RCC 7860 (cell line): ENCODE measurements at regions not wholly inside any gene's neighbourhood (a gene's known extent, or its start where the extent isn't known, plus 50 kb on each side); places are given as distances from the start of the nearest gene placed in this dataset.

ENCODE experiments used
- DNase-seq: peaks from one replicate; pipeline ENCODE4 v3.0.0-alpha.2; 2015; ENCODE audit warnings: low spot score
- FAIRE-seq: peaks from 2 replicates; lab custom pipeline; 2012; peaks lifted over from hg19 to GRCh38; lab: Jason Lieb, UNC

- no peak for DNase-seq
- no peak for FAIRE-seq
Measured at GRCh38 chr15:31801152-31801551, 229.2 kb upstream of the CHRNA7 start.

DNA sequence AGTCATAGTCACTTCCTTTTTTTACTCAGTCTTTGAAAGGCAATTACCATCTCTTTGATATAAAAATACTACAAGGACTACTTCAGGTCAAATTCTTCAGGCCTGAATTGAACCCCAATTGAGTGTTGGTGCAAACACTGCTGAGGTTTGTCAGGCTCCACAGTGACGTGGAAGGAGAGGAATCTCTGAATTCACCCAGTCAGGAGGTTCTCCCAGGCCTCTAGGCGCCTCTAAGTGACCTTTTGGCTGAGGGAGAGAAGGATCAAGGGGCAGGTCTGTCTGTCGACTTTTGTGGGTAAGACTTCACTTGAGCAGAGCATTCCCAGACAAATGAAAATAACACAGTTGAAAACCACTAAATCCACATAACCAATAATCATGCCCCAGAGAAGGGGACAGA lies 227.6 kb upstream of the CHRNA7 start:
- DNase-seq, result peak; percentile 18
- no peak for FAIRE-seq

- no peak for FAIRE-seq
- no peak for DNase-seq
Measured at GRCh38 chr15:31803388-31803884, 226.9 kb upstream of the CHRNA7 start.

DNA sequence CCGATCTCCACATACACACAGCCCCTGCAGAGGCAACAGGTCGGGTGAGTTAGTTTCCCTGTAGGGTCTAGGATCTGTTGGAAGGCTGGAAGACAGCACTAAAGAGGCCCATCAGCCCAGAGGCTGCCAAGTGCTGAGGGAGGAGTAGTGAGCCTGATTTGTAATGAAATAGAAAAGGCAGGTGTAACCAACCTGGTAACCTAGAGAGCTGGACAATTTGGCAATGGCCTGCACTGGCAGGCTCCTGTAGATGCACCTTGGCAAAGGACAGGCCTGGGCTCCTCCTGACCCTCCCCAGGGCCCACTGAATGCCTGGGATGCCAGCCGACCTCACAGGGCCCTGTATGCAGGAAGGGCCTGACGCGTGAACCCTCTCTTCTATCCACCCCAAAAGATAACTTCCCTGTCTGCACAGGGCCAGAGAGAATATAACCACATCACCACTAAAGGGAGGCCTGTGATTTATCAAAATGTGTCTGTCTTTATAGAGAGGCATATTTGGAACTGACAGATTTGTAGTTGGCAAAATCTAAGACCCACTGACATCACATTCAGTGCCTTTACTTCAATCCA lies 225.1 kb upstream of the CHRNA7 start:
- DNase-seq (no peak), FAIRE-seq (no peak)

DNA sequence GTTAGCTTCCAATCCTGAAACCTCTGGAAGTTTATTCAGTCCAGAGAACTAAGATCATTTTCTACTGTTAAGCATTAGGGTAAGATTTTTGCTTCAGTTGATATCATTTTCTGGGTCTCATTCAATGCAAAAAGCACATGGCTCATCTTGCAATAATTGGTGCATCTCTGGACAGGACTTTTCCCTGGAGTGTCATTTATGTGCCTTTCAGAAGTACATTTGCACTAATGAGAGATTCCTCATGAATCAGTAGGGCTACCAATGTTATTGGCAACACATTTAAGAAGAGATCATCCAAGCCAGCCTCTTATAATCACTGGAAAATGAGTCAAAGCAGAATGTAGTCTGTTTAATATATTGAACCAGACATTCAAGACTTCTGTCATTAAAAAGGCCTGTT lies 224.2 kb upstream of the CHRNA7 start:
- DNase-seq (no peak), FAIRE-seq (no peak)

- FAIRE-seq (no peak), DNase-seq (no peak)
Measured at GRCh38 chr15:31811641-31812040, 218.7 kb upstream of the CHRNA7 start.

DNA sequence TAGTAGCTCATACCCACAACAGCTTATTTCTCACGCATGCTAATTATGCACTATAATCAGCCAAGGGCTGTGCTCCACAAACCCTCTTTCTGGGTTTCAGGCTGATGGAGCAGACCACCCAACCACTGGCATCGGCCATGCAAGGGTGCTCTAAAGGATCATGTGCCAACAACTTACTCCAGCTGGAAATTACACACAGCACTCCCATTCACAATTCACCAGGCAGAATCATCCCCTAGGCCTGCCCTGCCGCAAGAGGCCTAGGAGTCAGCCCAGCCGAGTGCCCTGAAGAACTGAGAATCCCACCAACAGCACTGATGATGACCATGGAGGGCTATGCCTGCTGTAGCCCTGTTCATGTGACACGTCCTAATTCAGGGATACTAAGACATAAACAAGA lies 216.2 kb upstream of the CHRNA7 start:
- DNase-seq (no peak), FAIRE-seq (no peak)

DNA sequence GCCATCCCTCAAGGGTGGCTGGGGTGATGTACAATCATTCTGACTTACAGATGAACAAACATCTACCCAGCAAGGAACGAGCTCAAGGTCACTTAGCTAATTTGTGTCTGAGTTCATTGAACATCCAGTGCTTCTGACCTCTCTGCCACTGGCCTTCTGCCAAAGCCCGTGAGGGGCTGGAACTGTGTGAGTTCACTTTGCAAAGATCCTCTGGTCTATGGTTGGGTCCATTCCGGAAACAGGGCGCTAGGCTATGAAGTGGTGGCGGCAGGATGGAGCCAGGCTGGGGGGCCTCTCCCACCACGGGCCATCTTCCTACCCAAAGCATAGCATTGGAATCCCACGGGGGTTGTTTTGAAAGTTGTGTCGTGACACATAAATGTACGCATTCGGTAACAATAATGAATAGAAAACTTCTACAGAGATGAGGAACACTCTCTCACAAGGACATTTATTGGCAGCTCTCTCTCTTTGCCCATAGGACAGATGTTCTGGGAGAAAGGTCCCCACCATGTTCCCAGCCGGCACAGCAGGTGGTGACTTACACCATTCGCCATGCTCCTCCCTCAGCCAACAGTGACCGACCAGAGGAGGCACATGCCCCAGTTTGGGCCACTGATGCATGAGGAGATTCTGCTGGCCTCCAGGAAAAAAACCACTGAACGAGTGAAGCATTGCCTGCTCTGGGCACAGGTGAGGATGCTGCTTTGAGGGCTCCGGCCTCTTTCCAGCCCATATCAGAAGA lies 214.7 kb upstream of the CHRNA7 start:
- no peak for FAIRE-seq
- no peak for DNase-seq

DNA sequence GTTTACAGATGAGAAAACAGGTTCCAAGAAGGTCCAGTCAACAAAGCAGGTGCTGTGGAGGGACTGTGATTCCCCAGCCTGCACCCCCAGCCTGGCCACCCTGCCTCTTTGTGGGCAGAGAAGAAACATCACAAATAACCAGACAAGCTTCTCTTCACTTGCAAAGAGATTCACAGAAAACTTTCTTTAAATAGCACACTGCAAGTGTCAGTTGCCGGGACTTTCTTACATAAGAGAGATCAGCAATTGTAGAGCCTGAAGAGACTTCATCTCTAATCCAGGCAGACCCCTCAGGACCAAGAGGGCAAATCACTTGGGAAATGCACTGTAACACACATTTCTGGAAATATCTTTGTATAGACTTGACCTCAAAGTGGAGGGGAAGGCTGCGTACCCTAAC lies 207.9 kb upstream of the CHRNA7 start:
- DNase-seq (no peak), FAIRE-seq (no peak)

DNA sequence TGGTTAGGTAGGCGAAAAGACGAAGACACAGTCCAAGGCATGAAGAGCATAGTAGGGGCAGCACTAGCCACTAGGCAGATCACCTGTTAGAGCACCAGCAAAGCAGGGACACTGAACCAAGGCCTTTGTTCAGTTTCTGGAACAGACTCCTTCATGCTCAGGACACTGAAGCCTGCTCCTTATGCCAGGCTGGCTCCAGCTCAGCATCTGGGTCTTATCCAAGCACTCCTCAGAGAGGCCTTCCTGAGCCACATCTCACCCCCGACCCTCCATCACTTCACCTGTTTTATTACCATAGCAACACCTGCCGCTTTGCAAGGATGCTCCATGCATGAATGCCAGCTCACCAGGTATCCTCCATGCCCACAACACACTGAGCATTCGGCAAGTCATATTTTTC lies 206.3 kb upstream of the CHRNA7 start:
- FAIRE-seq, result no peak
- no peak for DNase-seq

DNA sequence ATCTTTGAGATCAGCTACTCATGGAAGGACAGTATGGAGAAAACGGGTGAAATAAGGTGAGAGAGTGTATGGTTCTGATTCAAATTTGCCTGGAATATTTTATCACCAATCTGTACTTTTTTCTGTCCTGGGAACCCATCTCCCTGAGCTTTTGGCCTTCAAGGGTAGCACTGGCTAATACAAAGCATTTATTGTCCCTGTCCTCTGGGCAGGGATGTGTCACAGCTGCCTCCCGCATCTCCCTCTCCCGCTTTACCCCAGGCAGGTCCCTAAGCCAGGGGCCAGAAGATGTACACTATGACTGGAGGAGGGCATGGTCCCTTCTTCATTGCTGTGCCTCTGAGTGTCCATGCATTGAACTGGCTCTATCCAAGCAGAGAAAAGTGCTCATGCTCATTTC lies 201.7 kb upstream of the CHRNA7 start:
- no peak for DNase-seq
- FAIRE-seq, result no peak

- no peak for FAIRE-seq
- no peak for DNase-seq
Measured at GRCh38 chr15:31830591-31830990, 199.7 kb upstream of the CHRNA7 start.

DNA sequence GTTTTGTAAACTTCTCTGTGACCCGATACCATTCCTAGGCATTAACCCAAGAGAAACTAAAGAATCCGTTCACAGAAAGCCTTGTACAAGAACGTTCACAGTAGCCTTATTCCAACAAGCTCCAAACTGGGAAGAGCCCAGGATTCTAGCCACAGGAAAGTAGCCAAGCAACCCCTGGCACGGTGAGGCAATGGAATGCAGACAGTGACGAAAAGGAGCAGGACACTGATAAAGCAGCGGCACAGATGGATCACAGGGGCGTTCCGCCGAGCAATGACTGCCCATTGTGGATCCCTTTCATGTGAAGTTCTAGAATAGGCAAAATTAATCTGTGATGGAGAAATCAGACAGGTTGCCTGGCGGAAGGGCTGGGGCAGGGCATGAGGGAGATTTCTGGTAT lies 198.7 kb upstream of the CHRNA7 start:
- FAIRE-seq (no peak), DNase-seq (no peak)

GRCh38 chr15:31834654-31835053 lies 195.7 kb upstream of the CHRNA7 start:
- FAIRE-seq, result no peak
- DNase-seq, result no peak

GRCh38 chr15:31839388-31839787 lies 190.9 kb upstream of the CHRNA7 start:
- FAIRE-seq, result no peak
- DNase-seq, result no peak

GRCh38 chr15:31840849-31841476 lies 189.4 kb upstream of the CHRNA7 start:
- no peak for FAIRE-seq
- DNase-seq, result peak; percentile 18

- DNase-seq, result no peak
- no peak for FAIRE-seq
Measured at GRCh38 chr15:31842532-31843195, 187.7 kb upstream of the CHRNA7 start.

- DNase-seq (no peak), FAIRE-seq (no peak)
Measured at GRCh38 chr15:31843426-31844055, 186.8 kb upstream of the CHRNA7 start.

DNA sequence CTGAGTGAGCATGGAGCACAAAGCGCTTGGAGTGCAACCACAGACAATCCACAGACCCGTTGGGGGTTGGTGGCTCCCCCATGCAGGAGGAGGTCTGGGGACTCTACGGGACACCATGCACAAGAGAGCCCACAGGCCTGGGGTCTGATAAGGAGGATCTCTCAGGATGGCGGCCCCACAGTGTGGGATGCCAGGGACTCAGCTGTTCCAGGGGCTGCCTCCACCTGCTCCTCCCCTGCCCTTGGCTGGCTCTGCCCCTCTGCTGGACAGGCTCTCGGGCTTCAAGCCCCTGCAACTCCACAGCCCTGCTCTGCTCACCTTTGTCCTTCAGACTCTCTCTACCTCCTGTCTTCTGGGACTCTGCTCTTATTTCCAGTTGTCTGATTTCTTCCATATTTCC lies 184.5 kb upstream of the CHRNA7 start:
- no peak for FAIRE-seq
- DNase-seq, result no peak

DNA sequence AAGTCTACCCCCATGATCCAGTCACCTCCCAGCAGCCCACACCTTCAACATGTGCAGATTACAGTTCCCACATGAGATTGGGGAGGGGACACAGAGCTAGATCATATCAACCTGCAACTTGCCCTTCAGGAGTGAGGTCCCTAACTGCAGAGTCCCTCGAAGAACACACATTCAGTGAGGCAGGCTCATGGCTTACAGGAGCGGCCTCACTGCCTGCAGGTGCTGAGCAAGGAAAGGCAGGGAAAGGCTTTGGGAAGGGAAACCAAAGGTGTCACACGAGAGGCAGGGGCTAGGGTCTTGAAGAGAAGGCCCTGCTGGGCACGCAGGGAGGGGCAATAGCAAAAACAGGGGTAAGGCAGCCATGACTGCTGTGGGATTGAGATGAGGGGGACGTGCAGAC lies 182.4 kb upstream of the CHRNA7 start:
- DNase-seq (no peak), FAIRE-seq (no peak)

DNA sequence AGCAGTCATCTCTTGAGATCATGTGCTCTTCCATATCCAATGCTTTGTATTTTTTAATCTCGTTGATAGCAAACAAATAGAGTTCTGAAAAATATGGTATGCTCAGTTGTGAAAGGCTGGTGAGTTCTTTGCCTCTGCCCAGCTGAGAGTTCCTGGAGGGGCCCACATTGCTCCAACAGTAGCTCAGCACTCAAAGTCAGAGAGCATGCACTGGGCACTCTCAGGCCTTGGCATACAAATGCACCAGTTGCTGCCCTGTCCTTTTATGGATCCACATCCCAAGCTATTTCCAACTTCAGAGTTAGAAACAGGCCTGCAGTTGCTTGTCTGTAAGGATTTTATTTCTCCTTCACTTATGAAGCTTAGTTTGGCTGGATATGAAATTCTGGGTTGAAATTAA lies 181.7 kb upstream of the CHRNA7 start:
- no peak for FAIRE-seq
- DNase-seq, result no peak
